SK-N-SH (cell line): ENCODE measurements at regions not wholly inside any gene's neighbourhood (a gene's known extent, or its start where the extent isn't known, plus 50 kb on each side); places are given as distances from the start of the nearest gene placed in this dataset.

Experiments used
- CTCF ChIA-PET: fragments of 300-600, 350-600 bp; formaldehyde crosslinking; extraction: SDS; loops from one replicate; lab custom pipeline; 2021; lab: Yijun Ruan, JAX
- POLR2A ChIA-PET: fragments of 350-600 bp; sonication (Branson Sonifier 250); formaldehyde crosslinking; extraction: SDS; loops from one replicate; lab custom pipeline; 2020; ENCODE audit warnings: antibody characterized with exemption, inconsistent platforms; lab: Yijun Ruan, JAX
- DNase-seq: peaks from one replicate; pipeline ENCODE4 v3.0.0; 2012
- H2AFZ ChIP-seq: fragments of 200-600 bp; sonication (generic); 2 replicates; pipeline ENCODE4 v1.8.1; 2016; ENCODE audit warnings: antibody characterized with exemption, mild to moderate bottlenecking, low read depth
- H3F3A ChIP-seq: fragments of 200-600 bp; sonication (generic); replicated peaks from 2 replicates; pipeline ENCODE3; 2016; ENCODE audit warnings: antibody characterized with exemption, mild to moderate bottlenecking; ENCODE audit not compliant: insufficient read depth
- H3K27ac ChIP-seq, 2 experiments: fragments of 200-500 bp in 1 of 2; fragments of 200-600 bp in 1 of 2; sonication (Bioruptor generic) in 1 of 2; sonication (generic), shearing (Covaris generic) in 1 of 2; 2 replicates each; pipeline versions ENCODE4 v1.5.1 to v1.6.1; 2014 to 2016; ENCODE audit warnings: low read depth in 2 of 2, inconsistent platforms in 1 of 2, low read length in 1 of 2, mild to moderate bottlenecking in 1 of 2, mixed read lengths in 1 of 2
- H3K27me3 ChIP-seq: fragments of 200-600 bp; sonication (generic), shearing (Covaris generic); 2 replicates; pipeline ENCODE4 v1.6.1; 2016; ENCODE audit warnings: mixed run types; ENCODE audit not compliant: insufficient read depth
- H3K36me3 ChIP-seq, 2 experiments: fragments of 200-500 bp in 1 of 2; fragments of 200-600 bp in 1 of 2; sonication (Bioruptor generic) in 1 of 2; sonication (generic) in 1 of 2; replicated peaks in 1 of 2; 2 replicates each; pipeline versions ENCODE3 to v1.5.1; 2014 to 2016; ENCODE audit warnings: low read length in 1 of 2, mild to moderate bottlenecking in 1 of 2; ENCODE audit not compliant: insufficient read depth in 2 of 2, control insufficient read depth in 1 of 2
- H3K4me1 ChIP-seq, 2 experiments: fragments of 200-500 bp in 1 of 2; fragments of 200-600 bp in 1 of 2; sonication (Bioruptor generic) in 1 of 2; sonication (generic), shearing (Covaris generic) in 1 of 2; 2 replicates each; pipeline versions ENCODE4 v1.5.1 to v1.6.1; 2014 to 2016; ENCODE audit warnings: low read depth in 1 of 2, low read length in 1 of 2, mixed run types in 1 of 2; ENCODE audit not compliant: insufficient read depth in 2 of 2, control insufficient read depth in 1 of 2
- H3K4me2 ChIP-seq: fragments of 200-600 bp; sonication (generic), shearing (Covaris generic); 2 replicates; pipeline ENCODE4 v1.6.1; 2017; ENCODE audit warnings: mixed run types
- H3K4me3 ChIP-seq, 2 experiments: fragments of 200-500 bp in 1 of 2; fragments of 200-600 bp in 1 of 2; sonication (Bioruptor generic) in 1 of 2; sonication (generic), shearing (Covaris generic) in 1 of 2; 2 replicates each; pipeline versions ENCODE4 v1.5.1 to v1.8.1; 2014 to 2016; ENCODE audit warnings: low read depth in 2 of 2, inconsistent platforms in 1 of 2, low read length in 1 of 2, mild to moderate bottlenecking in 1 of 2, mixed read lengths in 1 of 2, moderate library complexity in 1 of 2
- H3K79me2 ChIP-seq: fragments of 200-600 bp; sonication (generic); 2 replicates; pipeline ENCODE4 v1.8.1; 2017; ENCODE audit warnings: mild to moderate bottlenecking; ENCODE audit not compliant: insufficient read depth
- H3K9ac ChIP-seq: fragments of 200-600 bp; sonication (generic); 2 replicates; pipeline ENCODE4 v1.6.1; 2017; ENCODE audit warnings: mixed run types
- H3K9me2 ChIP-seq: fragments of 200-600 bp; sonication (generic); 2 replicates; pipeline ENCODE4 v1.6.1; 2017; ENCODE audit warnings: mixed run types
- H3K9me3 ChIP-seq: fragments of 200-600 bp; sonication (generic); 2 replicates; pipeline ENCODE4 v1.6.1; 2017; ENCODE audit warnings: mixed run types, mild to moderate bottlenecking, moderate library complexity
- H4K20me1 ChIP-seq: fragments of 200-600 bp; sonication (generic); 2 replicates; pipeline ENCODE4 v1.6.1; 2017; ENCODE audit warnings: mild to moderate bottlenecking, mixed run types; ENCODE audit not compliant: insufficient read depth
- CHD2 ChIP-seq: fragments of 150-350 bp; IDR thresholded peaks from 2 replicates; pipeline ENCODE4 v1.6.1; 2018; ENCODE audit warnings: low read length; ENCODE audit not compliant: partially characterized antibody
- ELF1 ChIP-seq: IDR thresholded peaks from 2 replicates; pipeline ENCODE4 v1.4.0; 2012
- FOSL2 ChIP-seq: IDR thresholded peaks from 2 replicates; pipeline ENCODE4 v1.4.0; 2012; ENCODE audit warnings: low read depth, mild to moderate bottlenecking, moderate library complexity, borderline replicate concordance
- FOXJ3 ChIP-seq: sonication (generic); formaldehyde crosslinking; IDR thresholded peaks from 2 replicates; pipeline ENCODE4 v1.5.1; 2020; ENCODE audit warnings: mild to moderate bottlenecking, missing genetic modification reagents
- FOXM1 ChIP-seq: IDR thresholded peaks from 2 replicates; pipeline ENCODE4 v1.4.0; 2012; ENCODE audit warnings: low read depth, mild to moderate bottlenecking
- GABPA ChIP-seq: IDR thresholded peaks from 2 replicates; pipeline ENCODE4 v1.4.0; 2012; ENCODE audit warnings: low read depth, mild to moderate bottlenecking
- GATA2 ChIP-seq: sonication (generic); formaldehyde crosslinking; IDR thresholded peaks from 2 replicates; pipeline ENCODE4 v1.5.0; 2020; ENCODE audit warnings: mild to moderate bottlenecking, missing genetic modification reagents
- IRF3 ChIP-seq: fragments of 150-350 bp; IDR thresholded peaks from 2 replicates; pipeline ENCODE4 v1.6.1; 2016; ENCODE audit warnings: mild to moderate bottlenecking, low read depth, low read length
- NFIC ChIP-seq: IDR thresholded peaks from 2 replicates; pipeline ENCODE4 v1.4.0; 2012; ENCODE audit warnings: borderline replicate concordance
- NRF1 ChIP-seq: IDR thresholded peaks from 2 replicates; pipeline ENCODE4 v1.6.1; 2012; ENCODE audit warnings: low read depth, mild to moderate bottlenecking, low read length
- POLR2AphosphoS5 ChIP-seq: IDR thresholded peaks from 2 replicates; pipeline ENCODE4 v1.6.1; 2012; ENCODE audit warnings: low read depth, low read length
- RAD21 ChIP-seq: IDR thresholded peaks from 2 replicates; pipeline ENCODE4 v1.6.1; 2012; ENCODE audit warnings: mild to moderate bottlenecking, low read length
- RCOR1 ChIP-seq: fragments of 150-350 bp; IDR thresholded peaks from 2 replicates; pipeline ENCODE4 v1.6.1; 2017; ENCODE audit warnings: antibody characterized with exemption, low read length
- REST ChIP-seq: IDR thresholded peaks from 2 replicates; pipeline ENCODE4 v1.6.1; 2012; ENCODE audit warnings: mild to moderate bottlenecking, low read depth, low read length, moderate library complexity
- RFX5 ChIP-seq: IDR thresholded peaks from 2 replicates; pipeline ENCODE4 v1.6.1; 2012; ENCODE audit warnings: mild to moderate bottlenecking, improper control_type of control experiment, low read length
- RXRA ChIP-seq: IDR thresholded peaks from 2 replicates; pipeline ENCODE4 v1.4.0; 2012; ENCODE audit warnings: low read depth, mild to moderate bottlenecking, borderline replicate concordance
- SMC3 ChIP-seq: IDR thresholded peaks from 2 replicates; pipeline ENCODE4 v1.6.1; 2012; ENCODE audit warnings: low read depth, low read length, improper control_type of control experiment
- TAF1 ChIP-seq: IDR thresholded peaks from 2 replicates; pipeline ENCODE4 v1.6.1; 2012; ENCODE audit warnings: low read depth, mild to moderate bottlenecking, low read length, moderate library complexity, borderline replicate concordance
- TCF12 ChIP-seq: IDR thresholded peaks from 2 replicates; pipeline ENCODE4 v1.4.0; 2012
- TEAD4 ChIP-seq: IDR thresholded peaks from 2 replicates; pipeline ENCODE4 v1.4.0; 2012; ENCODE audit warnings: mild to moderate bottlenecking, borderline replicate concordance; ENCODE audit not compliant: insufficient read depth
- YY1 ChIP-seq: IDR thresholded peaks from 2 replicates; pipeline ENCODE4 v1.4.0; 2012; ENCODE audit warnings: low read depth, mild to moderate bottlenecking
- WGBS: methylation state at CpG from one replicate; pipeline ENCODE4 v1.1.6; 2017; ENCODE audit warnings: low lambda C conversion rate; 5-methylcytosine and 5-hydroxymethylcytosine counted together

- no peak for TF ChIP-seq CHD2
- no peak for TF ChIP-seq RFX5
- no peak for TF ChIP-seq FOSL2
Measured at GRCh38 chr13:24093047-24093446, 67.5 kb upstream of the SPATA13 start (continued).

GRCh38 chr13:24096659-24097058 is 63.9 kb upstream of the SPATA13 start:
- no peaks in the 10 kb centered on the region for H3K36me3 ChIP-seq
- no peak for TF ChIP-seq RCOR1
- H3K79me2 ChIP-seq, result no peaks in the 10 kb centered on the region
- POLR2A ChIA-PET, result no interaction called here
- no peak overlapping the region for H3K4me3 ChIP-seq
- 73% methylated on average over 3 of the region's 3 CpGs for WGBS
- no peaks in the 10 kb centered on the region for H3K27me3 ChIP-seq
- H3K9me2 ChIP-seq, result no peaks in the 10 kb centered on the region
- no peaks in the 10 kb centered on the region for H3K9me3 ChIP-seq
- no peak overlapping the region for H3K9ac ChIP-seq
- H2AFZ ChIP-seq, result no peak overlapping the region
- no peaks in the 10 kb centered on the region for H3F3A ChIP-seq
- H3K4me1 ChIP-seq, result no peaks in the 10 kb centered on the region
- no peak for DNase-seq
- H4K20me1 ChIP-seq, result no peaks in the 10 kb centered on the region
- H3K27ac ChIP-seq, result no peak overlapping the region
- CTCF ChIA-PET, result no interaction called here
- no peak overlapping the region for H3K4me2 ChIP-seq

DNA sequence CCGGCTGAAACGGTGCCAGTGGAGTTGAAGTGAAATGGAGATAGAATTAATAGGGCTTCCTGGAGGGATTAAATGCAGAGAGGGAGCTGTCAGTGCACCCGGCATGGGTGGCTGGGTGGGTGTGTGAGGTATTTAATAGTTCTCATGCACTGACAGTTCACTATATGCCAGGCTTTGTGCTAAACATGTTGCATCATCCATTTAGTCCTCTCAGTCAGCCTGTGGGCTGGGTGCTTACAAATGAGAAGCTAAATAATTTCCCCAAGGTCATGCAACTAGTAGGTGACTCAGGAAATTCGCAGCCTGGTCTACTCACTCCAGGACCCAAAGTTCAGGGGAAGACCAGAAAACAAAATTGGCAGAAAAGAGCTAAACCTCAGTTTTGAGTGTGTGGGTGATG is 63.5 kb upstream of the SPATA13 start:
- no peaks in the 10 kb centered on the region for H3K27me3 ChIP-seq
- ChIA-PET POLR2A (no interaction called here), CTCF (no interaction called here)
- H3K27ac ChIP-seq, result no peak overlapping the region
- H3K4me3 ChIP-seq, result no peak overlapping the region
- no peak overlapping the region for H2AFZ ChIP-seq
- no peak for DNase-seq
- no peaks in the 10 kb centered on the region for H3K36me3 ChIP-seq
- TF ChIP-seq ELF1 (no peak), IRF3 (no peak), NRF1 (no peak), GABPA (no peak), GATA2 (CRISPR knock-in tag) (no peak), FOSL2 (no peak), REST (no peak), RXRA (no peak), POLR2AphosphoS5 (no peak), FOXJ3 (CRISPR knock-in tag) (no peak), TEAD4 (no peak), SMC3 (no peak), YY1 (no peak), RFX5 (no peak), FOXM1 (no peak), TCF12 (no peak), TAF1 (no peak), NFIC (no peak), RAD21 (no peak)
- 77% methylated on average over 4 of the region's 4 CpGs for WGBS
- H3K4me1 ChIP-seq, result no peaks in the 10 kb centered on the region
- H4K20me1 ChIP-seq, result no peaks in the 10 kb centered on the region
- no peaks in the 10 kb centered on the region for H3K9me3 ChIP-seq
- H3K79me2 ChIP-seq, result no peaks in the 10 kb centered on the region
- H3K9me2 ChIP-seq, result no peaks in the 10 kb centered on the region
- H3F3A ChIP-seq, result no peaks in the 10 kb centered on the region
- no peak overlapping the region for H3K9ac ChIP-seq
- no peak overlapping the region for H3K4me2 ChIP-seq
